ENCODE measurements at regions not wholly inside any gene's neighbourhood (a gene's known extent, or its start where the extent isn't known, plus 50 kb on each side); places are given as distances from the start of the nearest gene placed in this dataset.
A peak's percentile ranks its signal among the peaks of the same experiment; 100 is the strongest.

- TF ChIP-seq POLR2A (IDR thresholded peaks at IDR 0.05): no peak
- no peak overlapping the region for H3K27ac ChIP-seq
- ATAC-seq: peak in 3 of 4 donors; percentile 55 to 73 (median 62)
These were observed 274.7 kb upstream of the SIX2 start for GRCh38 chr2:45283764-45284620.

GRCh38 chr2:45282646-45283045 lies 273.4 kb upstream of the SIX2 start:
- WGBS, 4 donors: 93 to 100% (median 98%) methylated on average over 2 of the region's 2 CpGs
- ATAC-seq: no peak
- intact Hi-C loops (cut with DNase I): no loop called here

More at GRCh38 chr2:45283764-45284620, 274.7 kb upstream of the SIX2 start:
- H3K4me3 ChIP-seq: no peak overlapping the region
- 61 to 79% (median 79%) methylated on average over 9 to 10 of the region's 10 CpGs for WGBS, 4 donors
- DNase-seq: no peak
- no peaks in the 10 kb centered on the region for H3K9me3 ChIP-seq
- intact Hi-C loops (cut with DNase I): no loop called here
- no peaks in the 10 kb centered on the region for H3K36me3 ChIP-seq
- no peaks in the 10 kb centered on the region for H3K4me1 ChIP-seq
- no peaks in the 10 kb centered on the region for H3K27me3 ChIP-seq

DNA sequence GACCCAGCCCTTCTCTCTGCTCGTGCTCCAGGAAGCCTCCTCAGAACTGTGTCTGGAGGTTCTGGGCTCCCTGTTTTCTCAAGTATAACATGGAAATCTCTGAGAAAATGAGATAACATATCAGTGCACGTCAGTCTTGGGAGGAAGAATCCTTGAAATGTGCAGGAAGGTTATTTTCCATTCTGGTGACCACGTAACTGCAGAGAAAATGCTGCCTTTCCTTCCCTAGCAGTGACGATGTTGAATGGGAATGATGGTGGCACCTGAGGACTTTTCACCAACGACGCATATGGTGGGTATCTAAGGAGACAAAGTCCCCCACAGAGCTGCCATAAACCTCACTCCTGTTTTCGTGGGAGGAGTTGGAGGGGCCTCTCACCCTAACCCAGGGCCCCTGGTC lies 272.1 kb upstream of the SIX2 start:
- H3K4me1 ChIP-seq: peaks cover 0 to 5% (median 0%) of the 10 kb centered on the region in 12 donors
- H3K36me3 ChIP-seq: no peaks in the 10 kb centered on the region
- intact Hi-C loops (cut with DNase I): loop anchor here in 1 of 10 donors (1.0 kb wide), 1 partner anchor 35 kb away; no protein-coding TSS in a partner anchor
- H3K27ac ChIP-seq: no peak overlapping the region
- no peak overlapping the region for H3K4me3 ChIP-seq
- TF ChIP-seq, protein P1, sequence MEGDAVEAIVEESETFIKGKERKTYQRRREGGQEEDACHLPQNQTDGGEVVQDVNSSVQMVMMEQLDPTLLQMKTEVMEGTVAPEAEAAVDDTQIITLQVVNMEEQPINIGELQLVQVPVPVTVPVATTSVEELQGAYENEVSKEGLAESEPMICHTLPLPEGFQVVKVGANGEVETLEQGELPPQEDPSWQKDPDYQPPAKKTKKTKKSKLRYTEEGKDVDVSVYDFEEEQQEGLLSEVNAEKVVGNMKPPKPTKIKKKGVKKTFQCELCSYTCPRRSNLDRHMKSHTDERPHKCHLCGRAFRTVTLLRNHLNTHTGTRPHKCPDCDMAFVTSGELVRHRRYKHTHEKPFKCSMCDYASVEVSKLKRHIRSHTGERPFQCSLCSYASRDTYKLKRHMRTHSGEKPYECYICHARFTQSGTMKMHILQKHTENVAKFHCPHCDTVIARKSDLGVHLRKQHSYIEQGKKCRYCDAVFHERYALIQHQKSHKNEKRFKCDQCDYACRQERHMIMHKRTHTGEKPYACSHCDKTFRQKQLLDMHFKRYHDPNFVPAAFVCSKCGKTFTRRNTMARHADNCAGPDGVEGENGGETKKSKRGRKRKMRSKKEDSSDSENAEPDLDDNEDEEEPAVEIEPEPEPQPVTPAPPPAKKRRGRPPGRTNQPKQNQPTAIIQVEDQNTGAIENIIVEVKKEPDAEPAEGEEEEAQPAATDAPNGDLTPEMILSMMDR (IDR thresholded peaks at IDR 0.05): no peak
- TF ChIP-seq POLR2A (IDR thresholded peaks at IDR 0.05): no peak
- 62 to 69% (median 65%) methylated on average over 7 of the region's 7 CpGs for WGBS, 4 donors
- ATAC-seq (no peak), DNase-seq (no peak)
- H3K27me3 ChIP-seq: no peaks in the 10 kb centered on the region
- no peaks in the 10 kb centered on the region for H3K9me3 ChIP-seq

More at GRCh38 chr2:45282646-45283045, 273.4 kb upstream of the SIX2 start:
- H3K36me3 ChIP-seq: no peaks in the 10 kb centered on the region
- TF ChIP-seq POLR2A (IDR thresholded peaks at IDR 0.05): no peak
- TF ChIP-seq, protein P1 (IDR thresholded peaks at IDR 0.05): no peak
- no peaks in the 10 kb centered on the region for H3K27me3 ChIP-seq
- peaks cover 0 to 5% (median 0%) of the 10 kb centered on the region in 12 donors for H3K4me1 ChIP-seq
- H3K9me3 ChIP-seq: no peaks in the 10 kb centered on the region
- H3K27ac ChIP-seq: no peak overlapping the region
- no peak overlapping the region for H3K4me3 ChIP-seq
- DNase-seq: no peak

GRCh38 chr2:45280794-45281193 lies 271.5 kb upstream of the SIX2 start:
- H3K9me3 ChIP-seq: no peaks in the 10 kb centered on the region
- H3K36me3 ChIP-seq: no peaks in the 10 kb centered on the region
- H3K27me3 ChIP-seq: no peaks in the 10 kb centered on the region
- ATAC-seq (no peak), DNase-seq (no peak)
- no peak for TF ChIP-seq POLR2A (IDR thresholded peaks at IDR 0.05)
- TF ChIP-seq, protein P1 (IDR thresholded peaks at IDR 0.05): no peak
- peaks cover 0 to 5% (median 0%) of the 10 kb centered on the region in 12 donors for H3K4me1 ChIP-seq
- intact Hi-C loops (cut with DNase I): loop anchor here in 1 of 10 donors (1.0 kb wide), 1 partner anchor 36 kb away; no protein-coding TSS in a partner anchor
- H3K27ac ChIP-seq: no peak overlapping the region
- WGBS, 4 donors: 80 to 87% (median 81%) methylated on average over 18 of the region's 18 CpGs
- H3K4me3 ChIP-seq: no peak overlapping the region

Measured in heart left ventricle (tissue), 16 donors.